NCI-H446 (cell line): ENCODE measurements at regions not wholly inside any gene's neighbourhood (a gene's known extent, or its start where the extent isn't known, plus 50 kb on each side); places are given as distances from the start of the nearest gene placed in this dataset.

Experiments used
- DNase-seq, 2 experiments: peaks; one replicate each; lab custom pipeline; 2025; lab: John Stamatoyannopoulos, UW

DNA sequence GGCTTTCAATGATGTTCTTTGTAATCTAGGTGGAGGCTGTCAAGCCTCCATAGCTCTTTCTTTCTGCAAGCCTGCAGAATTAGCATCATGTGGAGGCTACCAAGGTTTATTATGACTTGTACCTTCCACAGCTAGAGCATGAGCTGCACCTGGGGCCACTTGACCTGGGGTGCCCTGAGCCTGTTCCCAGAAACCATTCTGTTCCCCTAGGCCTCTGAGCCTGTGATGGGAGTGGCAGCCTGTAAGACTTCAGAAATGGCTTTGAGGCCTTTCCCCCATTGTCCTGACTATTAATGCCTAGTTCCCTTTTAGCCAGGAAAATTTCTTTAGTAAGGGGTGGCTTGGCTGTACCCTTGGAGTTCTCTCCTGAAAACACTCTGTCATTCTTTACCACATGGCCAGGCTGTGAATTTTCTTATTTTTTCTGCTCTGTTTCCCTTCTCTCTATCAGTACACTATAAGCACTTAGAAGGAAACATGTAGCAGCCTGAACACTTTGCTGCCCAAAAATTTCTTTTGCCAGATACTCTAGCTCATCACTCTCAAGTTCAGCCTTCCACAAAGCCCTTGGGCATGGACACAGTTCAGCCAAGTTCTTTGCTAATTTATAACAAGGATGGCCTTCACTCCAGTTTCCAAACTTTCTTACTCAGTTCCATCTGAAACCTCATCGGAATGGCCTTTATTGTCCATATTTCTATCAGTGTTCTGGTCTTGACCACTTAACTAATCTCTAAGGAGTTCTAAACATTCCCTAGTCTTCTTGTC is 61.4 kb upstream of the NR3C1 start:
- no peak for DNase-seq

DNA sequence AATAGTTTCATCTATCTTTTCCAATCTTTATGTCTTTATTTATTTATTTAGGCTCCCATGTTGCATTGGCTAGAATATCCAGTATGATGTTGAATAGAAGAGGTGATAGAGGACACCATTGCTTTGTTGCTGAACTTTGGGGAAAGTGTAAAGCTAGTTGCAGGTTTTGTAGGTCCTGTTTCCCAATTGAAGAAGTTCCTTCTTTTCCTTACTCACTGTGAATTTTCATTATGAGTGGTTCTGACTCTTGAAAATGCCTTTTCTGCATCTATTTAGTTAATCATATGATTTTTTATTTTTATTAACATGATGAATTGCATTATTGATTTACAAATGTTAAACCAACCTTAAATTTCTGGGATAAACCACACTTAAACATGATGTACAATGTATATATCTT is 58.9 kb upstream of the NR3C1 start:
- no peak for DNase-seq

DNA sequence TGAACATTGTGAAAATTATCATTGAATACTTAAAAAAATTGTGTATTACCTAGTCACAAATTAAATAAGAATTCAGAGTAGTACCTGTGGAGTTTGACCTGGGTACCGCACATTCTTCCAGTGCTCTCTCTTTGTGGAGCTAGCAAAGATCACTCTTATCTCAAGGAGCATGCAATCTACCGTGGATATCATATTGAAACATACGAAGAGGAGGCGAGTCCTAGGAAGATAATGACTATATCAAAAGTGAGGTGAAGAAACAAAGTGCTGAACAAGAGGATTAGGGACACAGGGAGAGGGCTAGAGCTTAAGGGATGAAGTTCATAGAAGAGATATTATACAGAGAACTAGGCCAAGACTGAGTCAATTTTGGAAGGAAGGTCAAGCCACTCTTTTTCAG is 55.9 kb upstream of the NR3C1 start:
- DNase-seq: no peak

DNA sequence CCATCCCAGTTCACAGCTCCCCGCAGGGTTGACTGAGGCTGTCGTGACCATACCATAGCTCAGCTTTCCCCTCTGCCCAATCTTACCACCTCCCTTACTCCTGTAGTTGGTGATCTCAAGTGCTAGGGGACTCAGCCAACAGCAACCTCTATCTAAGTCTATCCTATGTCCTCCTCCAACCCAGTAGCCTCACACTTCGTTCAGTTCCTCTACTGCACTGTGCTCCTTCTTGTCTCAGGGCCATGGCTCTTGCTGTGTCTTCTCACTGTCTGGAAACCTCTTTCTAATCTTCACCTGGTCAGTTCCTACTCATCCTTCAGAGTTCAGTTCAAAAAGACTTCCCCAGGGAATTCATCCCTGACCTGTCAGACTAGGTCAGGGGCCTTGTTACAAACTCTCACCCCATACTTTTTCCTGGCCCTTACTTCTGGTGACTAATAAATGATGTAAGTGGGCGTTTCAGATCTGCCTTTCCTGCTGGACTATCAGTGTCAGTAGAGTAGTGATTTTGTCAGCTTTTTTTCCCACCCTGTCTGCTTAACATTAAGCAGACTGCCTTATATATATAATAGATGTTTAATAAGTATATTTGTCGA is 53.6 kb upstream of the NR3C1 start:
- DNase-seq: no peak

DNA sequence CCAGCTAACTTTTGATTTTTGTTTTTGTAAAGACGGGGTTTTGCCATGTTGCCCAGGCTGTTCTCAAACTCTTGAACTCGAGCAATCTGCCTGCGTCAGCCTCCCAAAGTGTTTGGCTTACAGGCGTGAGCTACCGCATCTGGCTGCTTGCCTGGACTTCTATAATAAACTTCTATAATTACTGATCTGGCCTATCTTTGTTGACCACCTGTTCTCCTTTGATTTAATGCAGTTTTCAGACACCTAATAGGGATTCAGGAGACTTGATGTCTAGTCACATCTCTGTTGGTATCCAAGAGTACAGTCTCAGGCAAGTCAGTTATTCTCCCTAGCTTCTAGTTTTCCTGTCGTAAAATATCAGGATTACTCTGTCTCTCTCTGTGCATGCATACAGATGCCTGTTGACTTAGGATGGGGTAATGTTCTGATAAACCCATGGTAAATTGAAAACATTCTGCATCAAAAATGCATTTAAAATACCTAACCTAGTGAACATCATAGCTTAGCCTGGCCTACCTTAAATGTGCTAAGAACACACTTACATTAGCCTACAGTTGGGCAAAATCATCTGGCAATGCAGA is 51.5 kb upstream of the NR3C1 start:
- peak in 1 of 2 experiments; percentile 52 for DNase-seq

DNA sequence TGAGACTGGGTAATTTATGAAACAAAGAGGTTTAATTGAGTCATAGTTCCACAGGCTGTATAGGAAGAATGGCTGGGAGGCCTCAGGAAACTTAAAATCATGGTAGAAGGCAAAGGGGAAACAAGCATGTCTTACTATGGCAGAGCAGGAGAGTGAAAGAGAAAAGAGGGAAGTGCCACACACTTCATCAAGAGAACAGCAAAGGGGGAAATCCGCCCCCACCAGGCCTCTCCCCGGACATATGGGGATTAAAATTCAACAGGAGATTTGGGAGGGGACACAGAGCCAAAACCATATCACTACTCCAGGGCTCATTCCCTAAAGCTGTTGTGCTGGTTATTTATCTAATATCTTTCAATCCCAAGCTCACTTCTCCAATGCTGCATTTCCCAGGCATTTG is 50.2 kb upstream of the NR3C1 start:
- no peak for DNase-seq
